ENCODE measurements at regions not wholly inside any gene's neighbourhood (a gene's known extent, or its start where the extent isn't known, plus 50 kb on each side); places are given as distances from the start of the nearest gene placed in this dataset.
A peak's percentile ranks its signal among the peaks of the same experiment; 100 is the strongest.
"Not testable (repeated sequence)": the region's sequence is repeated elsewhere in the genome, so short reads cannot be mapped to it uniquely, and the experiment has no call there.

- Histone ChIP-seq H3K9ac (ENCODE audit: insufficient read depth, low read depth, low read length) (no peak overlapping the region), H3K27me3 (ENCODE audit: control insufficient read depth in 1 of 2, insufficient read depth in 2 of 2, low read length in 2 of 2) (no peaks in the 10 kb centered on the region), H3K4me2 (ENCODE audit: low read depth, low read length) (no peak overlapping the region), H3K4me1 (ENCODE audit: insufficient read depth, low read length) (no peaks in the 10 kb centered on the region), H2AFZ (ENCODE audit: low read length) (no peak overlapping the region), H3K4me3 (replicated peaks in 1 of 3; ENCODE audit: insufficient read depth in 1 of 3, low read depth in 2 of 3, low read length in 3 of 3) (no peak overlapping the region), H3K9me3 (ENCODE audit: low read length) (peaks cover 96% of the 10 kb centered on the region), H3K79me2 (ENCODE audit: insufficient read depth, low read length) (no peaks in the 10 kb centered on the region), H3K36me3 (replicated peaks in 1 of 2; ENCODE audit: control insufficient read depth in 1 of 2, insufficient read depth in 2 of 2, low read length in 2 of 2) (no peaks in the 10 kb centered on the region), H3K27ac (ENCODE audit: extremely low read length, insufficient read depth, low read length) (no peak overlapping the region), H4K20me1 (ENCODE audit: insufficient read depth, low read length) (no peaks in the 10 kb centered on the region)
- BruUV-seq (replicated peaks) = no TSS peak
- WGBS (ENCODE audit: low lambda C conversion rate) = 3% methylated on average over 8 of the region's 8 CpGs
- ChIA-PET CTCF (ENCODE audit: low intra/inter-chr PET ratio, low total read pairs) (no interaction called here), POLR2A (no interaction called here)
- intact Hi-C loops (cut with micrococcal nuclease; ENCODE audit: unreplicated experiment) = no loop called here
- TF ChIP-seq PRDM15 (CRISPR knock-in tag; IDR thresholded peaks at IDR 0.05) (peak; percentile 38; the same call in 1 of the 2 replicates), PBX2 (CRISPR knock-in tag; IDR thresholded peaks at IDR 0.05) (no peak), ZFP36 (IDR thresholded peaks at IDR 0.05; ENCODE audit: borderline replicate concordance, low read depth, low read length, partially characterized antibody) (no peak), AHDC1 (CRISPR knock-in tag; IDR thresholded peaks at IDR 0.05; ENCODE audit: borderline replicate concordance) (no peak)
- DNase-seq (ENCODE audit: low spot score) = no peak
- ATAC-seq = no peak
- no peak for FAIRE-seq
- in situ Hi-C loops (cut with HindIII; ENCODE audit: extremely low pct_ligation_motif_present, low pct_unique_long_range_greater_than_20kb) = no loop called here
These were observed 4749.6 kb upstream of the OR11H1 start for GRCh38 chr22:10778296-10778814.

DNA sequence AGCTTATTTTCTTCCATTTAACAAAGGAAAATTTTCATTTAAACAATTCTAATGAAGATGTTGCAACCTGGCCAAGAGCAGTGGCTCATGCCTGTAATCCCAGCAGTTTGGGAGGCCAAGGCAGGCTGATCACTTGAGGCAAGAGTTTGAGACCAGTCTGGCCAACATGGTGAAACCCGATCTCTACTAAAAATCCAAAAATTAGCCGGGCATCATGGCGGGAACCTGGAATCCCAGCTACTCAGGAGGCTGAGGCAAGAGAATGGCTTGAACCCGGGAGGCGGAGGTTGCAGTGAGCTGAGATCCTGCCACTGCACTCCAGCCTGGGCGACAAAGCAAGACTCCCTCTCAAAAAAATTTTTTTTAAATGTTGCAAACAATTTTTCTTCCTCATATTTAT is 4748.8 kb upstream of the OR11H1 start:
- POLR2A ChIA-PET; H2AFZ ChIP-seq (ENCODE audit: low read length); CTCF ChIA-PET (ENCODE audit: low intra/inter-chr PET ratio, low total read pairs); H3K36me3 ChIP-seq (replicated peaks in 1 of 2; ENCODE audit: control insufficient read depth in 1 of 2, insufficient read depth in 2 of 2, low read length in 2 of 2); H3K4me3 ChIP-seq (replicated peaks in 1 of 3; ENCODE audit: insufficient read depth in 1 of 3, low read depth in 2 of 3, low read length in 3 of 3); H3K27me3 ChIP-seq (ENCODE audit: control insufficient read depth in 1 of 2, insufficient read depth in 2 of 2, low read length in 2 of 2); ATAC-seq; in situ Hi-C loops (cut with HindIII; ENCODE audit: extremely low pct_ligation_motif_present, low pct_unique_long_range_greater_than_20kb); intact Hi-C loops (cut with micrococcal nuclease; ENCODE audit: unreplicated experiment); H3K4me2 ChIP-seq (ENCODE audit: low read depth, low read length); FAIRE-seq; H3K9ac ChIP-seq (ENCODE audit: insufficient read depth, low read depth, low read length); H4K20me1 ChIP-seq (ENCODE audit: insufficient read depth, low read length); BruUV-seq (replicated peaks); DNase-seq (ENCODE audit: low spot score); H3K79me2 ChIP-seq (ENCODE audit: insufficient read depth, low read length); H3K27ac ChIP-seq (ENCODE audit: extremely low read length, insufficient read depth, low read length); H3K4me1 ChIP-seq (ENCODE audit: insufficient read depth, low read length): not testable (repeated sequence)
- WGBS (ENCODE audit: low lambda C conversion rate) = 15% methylated on average over 6 of the region's 6 CpGs
- peaks cover 96% of the 10 kb centered on the region for H3K9me3 ChIP-seq (ENCODE audit: low read length)
